Suprapubic skin (tissue), 3 donors: ENCODE measurements at regions not wholly inside any gene's neighbourhood (a gene's known extent, or its start where the extent isn't known, plus 50 kb on each side); places are given as distances from the start of the nearest gene placed in this dataset.

Experiments used
- CTCF ChIP-seq, 2 donors: fragments of 200-600 bp in 1 of 2; fragments of 450-650 bp in 1 of 2; sonication (generic) in 1 of 2; IDR thresholded peaks; one replicate each; pipeline ENCODE4 v1.5.1; 2016 to 2019; ENCODE audit warnings: antibody characterized with exemption in 2 of 2, mild to moderate bottlenecking in 1 of 2, moderate library complexity in 1 of 2
- EP300 ChIP-seq: sonication (generic); formaldehyde crosslinking; IDR thresholded peaks from one replicate; pipeline ENCODE4 v1.6.1; 2017; ENCODE audit warnings: antibody characterized with exemption
- POLR2A ChIP-seq, 2 donors: fragments of 450-650 bp; IDR thresholded peaks; one replicate each; pipeline ENCODE4 v1.6.1; 2017; ENCODE audit warnings: antibody characterized with exemption in 2 of 2, mild to moderate bottlenecking in 2 of 2, moderate library complexity in 2 of 2

GRCh38 chr5:2909035-2909434, 157.6 kb upstream of the IRX2 start:
- TF ChIP-seq POLR2A (IDR thresholded peaks at IDR 0.05) (no peak), CTCF (IDR thresholded peaks at IDR 0.05) (no peak), EP300 (no peak)
